WTC11 (cell line): ENCODE measurements at regions not wholly inside any gene's neighbourhood (a gene's known extent, or its start where the extent isn't known, plus 50 kb on each side); places are given as distances from the start of the nearest gene placed in this dataset.

Experiments used
- ATAC-seq: fragments of 200-7000 bp; cut with Tn5 transposase; 2 replicates; pipeline ENCODE4 v1.10.0; 2021; ENCODE audit warnings: mild to moderate bottlenecking, moderate library complexity
- CTCF ChIA-PET: fragments of 300-600 bp; sonication (Branson Sonifier 250); formaldehyde crosslinking; loops from one replicate; lab custom pipeline; 2021; ENCODE audit warnings: antibody characterized with exemption; lab: Charles Lee
- POLR2A ChIA-PET: fragments of 350-600 bp; sonication (Branson Sonifier 250); formaldehyde crosslinking; loops from one replicate; lab custom pipeline; 2021; ENCODE audit warnings: antibody characterized with exemption; lab: Charles Lee
- DNase-seq: peaks from one replicate; pipeline ENCODE4 v3.0.0; 2021; ENCODE audit warnings: low spot score
- H3K27ac Mint-ChIP-seq: 2 replicates; pipeline ENCODE4 v1.8.0; 2021; ENCODE audit warnings: mixed read lengths
- H3K27me3 Mint-ChIP-seq: 2 replicates; pipeline ENCODE4 v1.8.0; 2021; ENCODE audit warnings: low read depth, mild to moderate bottlenecking, moderate library complexity, mixed read lengths
- H3K36me3 Mint-ChIP-seq: 2 replicates; pipeline ENCODE4 v1.8.0; 2021; ENCODE audit warnings: mixed read lengths
- H3K4me1 Mint-ChIP-seq: 2 replicates; pipeline ENCODE4 v1.8.0; 2022; ENCODE audit warnings: mixed read lengths
- H3K4me3 Mint-ChIP-seq: 2 replicates; pipeline ENCODE4 v1.8.0; 2021; ENCODE audit warnings: mild to moderate bottlenecking, moderate library complexity, mixed read lengths
- H3K9me3 Mint-ChIP-seq: 2 replicates; pipeline ENCODE4 v1.8.0; 2021; ENCODE audit warnings: mixed read lengths
- ATF6 ChIP-seq: sonication (generic); formaldehyde crosslinking; IDR thresholded peaks from 2 replicates; pipeline ENCODE4 v1.8.1; 2023; ENCODE audit warnings: mild to moderate bottlenecking, missing genetic modification reagents
- CREB1 ChIP-seq: sonication (generic); formaldehyde crosslinking; IDR thresholded peaks from 2 replicates; pipeline ENCODE4 v1.8.0; 2023; ENCODE audit warnings: mild to moderate bottlenecking, missing genetic modification reagents
- HMGXB4 ChIP-seq: sonication (generic); formaldehyde crosslinking; IDR thresholded peaks from 2 replicates; pipeline ENCODE4 v1.8.1; 2023; ENCODE audit warnings: mild to moderate bottlenecking, moderate library complexity, missing genetic modification reagents
- JAZF1 ChIP-seq: fragments of 250-450 bp; sonication (Bioruptor Pico); IDR thresholded peaks from 2 replicates; pipeline ENCODE4 v1.9.0; 2021; ENCODE audit warnings: moderate library complexity, mild to moderate bottlenecking, inconsistent platforms
- MAX ChIP-seq: sonication (generic); formaldehyde crosslinking; IDR thresholded peaks from 2 replicates; pipeline ENCODE4 v1.8.0; 2022; ENCODE audit warnings: mild to moderate bottlenecking, missing genetic modification reagents
- MLX ChIP-seq: sonication (generic); formaldehyde crosslinking; IDR thresholded peaks from 2 replicates; pipeline ENCODE4 v1.8.1; 2023; ENCODE audit warnings: mild to moderate bottlenecking, missing genetic modification reagents, moderate library complexity
- NFATC4 ChIP-seq: fragments of 250-450 bp; sonication (Bioruptor Pico); IDR thresholded peaks from 2 replicates; pipeline ENCODE4 v1.9.0; 2021; ENCODE audit warnings: mild to moderate bottlenecking
- OVOL2 ChIP-seq: fragments of 250-450 bp; sonication (Bioruptor Pico); IDR thresholded peaks from 2 replicates; pipeline ENCODE4 v1.9.0; 2021; ENCODE audit warnings: mild to moderate bottlenecking, borderline replicate concordance
- PRDM15 ChIP-seq: sonication (generic); formaldehyde crosslinking; IDR thresholded peaks from 2 replicates; pipeline ENCODE4 v1.8.0; 2022; ENCODE audit warnings: missing genetic modification reagents
- PREB ChIP-seq: sonication (generic); formaldehyde crosslinking; IDR thresholded peaks from 2 replicates; pipeline ENCODE4 v1.8.1; 2022; ENCODE audit warnings: mild to moderate bottlenecking, missing genetic modification reagents, moderate library complexity, borderline replicate concordance
- SMAD3 ChIP-seq: sonication (generic); formaldehyde crosslinking; IDR thresholded peaks from 2 replicates; pipeline ENCODE4 v1.8.0; 2022; ENCODE audit warnings: missing genetic modification reagents, mild to moderate bottlenecking, borderline replicate concordance
- SOX15 ChIP-seq: fragments of 250-450 bp; sonication (Bioruptor Pico); IDR thresholded peaks from 2 replicates; pipeline ENCODE4 v1.9.0; 2021; ENCODE audit warnings: mild to moderate bottlenecking
- USF2 ChIP-seq: sonication (generic); formaldehyde crosslinking; IDR thresholded peaks from 2 replicates; pipeline ENCODE4 v1.8.1; 2023; ENCODE audit warnings: mild to moderate bottlenecking, missing genetic modification reagents, moderate library complexity
- ZMAT4 ChIP-seq: fragments of 250-450 bp; sonication (Bioruptor Pico); IDR thresholded peaks from 2 replicates; pipeline ENCODE4 v1.9.0; 2021; ENCODE audit warnings: mild to moderate bottlenecking
- ZNF263 ChIP-seq: sonication (generic); formaldehyde crosslinking; IDR thresholded peaks from 2 replicates; pipeline ENCODE4 v1.8.1; 2022; ENCODE audit warnings: low read depth, mild to moderate bottlenecking, moderate library complexity, missing genetic modification reagents
- ZNF281 ChIP-seq: sonication (generic); formaldehyde crosslinking; IDR thresholded peaks from 2 replicates; pipeline ENCODE4 v1.8.0; 2023; ENCODE audit warnings: mild to moderate bottlenecking, missing genetic modification reagents
- ZNF317 ChIP-seq: sonication (generic); formaldehyde crosslinking; IDR thresholded peaks from 2 replicates; pipeline ENCODE4 v1.8.1; 2023; ENCODE audit warnings: low read depth, mild to moderate bottlenecking, moderate library complexity, missing genetic modification reagents, borderline replicate concordance
- ZNF416 ChIP-seq: fragments of 250-450 bp; sonication (Bioruptor Pico); IDR thresholded peaks from 2 replicates; pipeline ENCODE4 v1.9.0; 2021; ENCODE audit warnings: mild to moderate bottlenecking, inconsistent platforms
- ZNF425 ChIP-seq: fragments of 250-450 bp; sonication (Bioruptor Pico); conservative IDR thresholded peaks from 2 replicates; pipeline ENCODE4 v1.9.0; 2021; ENCODE audit warnings: mild to moderate bottlenecking

- TF ChIP-seq MLX (CRISPR knock-in tag) (no peak), PRDM15 (CRISPR knock-in tag) (no peak), SMAD3 (CRISPR knock-in tag) (no peak), JAZF1 (CRISPR knock-in tag) (no peak), ZNF263 (CRISPR knock-in tag) (no peak), ZNF416 (CRISPR knock-in tag) (no peak), HMGXB4 (no peak), SOX15 (CRISPR knock-in tag) (no peak), NFATC4 (CRISPR knock-in tag) (no peak), USF2 (CRISPR knock-in tag) (no peak)
Measured at GRCh38 chr22:25372000-25372595, 152.7 kb downstream of the CRYBB2 start (continued).

GRCh38 chr22:25373961-25374360 lies 154.5 kb downstream of the CRYBB2 start:
- DNase-seq (no peak), ATAC-seq (no peak)
- Mint-ChIP-seq H3K4me1 (no peaks in the 10 kb centered on the region), H3K27me3 (no peaks in the 10 kb centered on the region), H3K36me3 (no peaks in the 10 kb centered on the region), H3K9me3 (no peaks in the 10 kb centered on the region), H3K27ac (no peak overlapping the region), H3K4me3 (no peak overlapping the region)
- ChIA-PET POLR2A (no interaction called here), CTCF (no interaction called here)
- TF ChIP-seq CREB1 (CRISPR knock-in tag) (no peak), ZNF263 (CRISPR knock-in tag) (no peak), ZNF425 (no peak), OVOL2 (CRISPR knock-in tag) (no peak), ZNF281 (CRISPR knock-in tag) (no peak), PREB (CRISPR knock-in tag) (no peak), ZNF317 (CRISPR knock-in tag) (no peak), ZMAT4 (CRISPR knock-in tag) (no peak), MAX (no peak), ATF6 (no peak)
